IMR-90 (cell line): ENCODE measurements at regions not wholly inside any gene's neighbourhood (a gene's known extent, or its start where the extent isn't known, plus 50 kb on each side); places are given as distances from the start of the nearest gene placed in this dataset.

Source experiments
- BHLHE40 ChIP-seq: fragments of 150-350 bp; IDR thresholded peaks from 2 replicates; pipeline ENCODE4 v1.6.1; 2016; ENCODE audit warnings: mild to moderate bottlenecking, low read depth, low read length
- CEBPB ChIP-seq: IDR thresholded peaks from 2 replicates; pipeline ENCODE4 v1.6.1; 2012; ENCODE audit warnings: low read depth, low read length, improper control_type of control experiment
- CTCF ChIP-seq: conservative IDR thresholded peaks from 2 replicates; pipeline ENCODE4 v1.5.1; 2012; ENCODE audit warnings: mild to moderate bottlenecking, low read depth, low read length, improper control_type of control experiment
- ELK1 ChIP-seq: fragments of 150-350 bp; IDR thresholded peaks from 2 replicates; pipeline ENCODE4 v1.6.1; 2016; ENCODE audit warnings: low read depth, mild to moderate bottlenecking, low read length, moderate library complexity, borderline replicate concordance
- FOS ChIP-seq: fragments of 150-350 bp; IDR thresholded peaks from 2 replicates; pipeline ENCODE4 v1.6.1; 2016; ENCODE audit warnings: low read depth, low read length
- MAZ ChIP-seq: IDR thresholded peaks from 2 replicates; pipeline ENCODE4 v1.6.1; 2012; ENCODE audit warnings: low read depth, mild to moderate bottlenecking, low read length, improper control_type of control experiment, moderate library complexity, borderline replicate concordance
- MXI1 ChIP-seq: IDR thresholded peaks from 2 replicates; pipeline ENCODE4 v1.6.1; 2012; ENCODE audit warnings: low read depth, mild to moderate bottlenecking, low read length, moderate library complexity, borderline replicate concordance
- POLR2A ChIP-seq: IDR thresholded peaks from 2 replicates; pipeline ENCODE4 v1.6.1; 2012; ENCODE audit warnings: mild to moderate bottlenecking, low read depth, low read length
- RCOR1 ChIP-seq: IDR thresholded peaks from 2 replicates; pipeline ENCODE4 v1.6.1; 2012; ENCODE audit warnings: mild to moderate bottlenecking, low read length, improper control_type of control experiment; ENCODE audit not compliant: insufficient replicate concordance

GRCh38 chr10:28072573-28072972, 73.7 kb upstream of the ODAD2 start:
- TF ChIP-seq CTCF (no peak), POLR2A (no peak), FOS (no peak), CEBPB (no peak), MXI1 (no peak), RCOR1 (no peak), MAZ (no peak), BHLHE40 (no peak), ELK1 (no peak)
